ENCODE measurements at regions not wholly inside any gene's neighbourhood (a gene's known extent, or its start where the extent isn't known, plus 50 kb on each side); places are given as distances from the start of the nearest gene placed in this dataset.

- ChIA-PET CTCF (no interaction called here), RAD21 (ENCODE audit: unreplicated experiment) (no interaction called here), POLR2A (no interaction called here), SMC1A (ENCODE audit: uncharacterized antibody, unreplicated experiment) (no interaction called here)
- Histone ChIP-seq H3K4me1 (ENCODE audit: control insufficient read depth, insufficient read depth, low read length) (no peaks in the 10 kb centered on the region), H3K36me3 (ENCODE audit: control insufficient read depth in 2 of 2, insufficient read depth in 2 of 2, low read length in 1 of 2) (no peaks in the 10 kb centered on the region), H2AFZ (ENCODE audit: control insufficient read depth, low read depth, low read length) (no peak overlapping the region), H3K4me3 (no peak overlapping the region), H3K4me2 (ENCODE audit: control insufficient read depth, insufficient read depth) (no peak overlapping the region), H3K27me3 (replicated peaks in 1 of 2; ENCODE audit: control insufficient read depth in 2 of 2, insufficient read depth in 2 of 2, low read length in 1 of 2) (no peaks in the 10 kb centered on the region), H4K20me1 (ENCODE audit: control insufficient read depth, insufficient read depth) (no peaks in the 10 kb centered on the region), H3K27ac (ENCODE audit: control insufficient read depth, insufficient read depth) (no peak overlapping the region), H3K79me2 (ENCODE audit: control insufficient read depth, insufficient read depth, low read length) (no peaks in the 10 kb centered on the region), H3K9me3 (replicated peaks; ENCODE audit: control insufficient read depth, insufficient read depth, low read length) (no peaks in the 10 kb centered on the region; the same call in 2 of the 3 replicates), H3K9ac (ENCODE audit: control insufficient read depth, insufficient read depth, low read length) (no peak overlapping the region)
- TF ChIP-seq ZNF274 (IDR thresholded peaks at IDR 0.05; ENCODE audit: insufficient read depth, insufficient read length) = no peak
- no peak for TF ChIP-seq NR2F1 (conservative IDR thresholded peaks at IDR 0.05)
- TF ChIP-seq, protein P1, sequence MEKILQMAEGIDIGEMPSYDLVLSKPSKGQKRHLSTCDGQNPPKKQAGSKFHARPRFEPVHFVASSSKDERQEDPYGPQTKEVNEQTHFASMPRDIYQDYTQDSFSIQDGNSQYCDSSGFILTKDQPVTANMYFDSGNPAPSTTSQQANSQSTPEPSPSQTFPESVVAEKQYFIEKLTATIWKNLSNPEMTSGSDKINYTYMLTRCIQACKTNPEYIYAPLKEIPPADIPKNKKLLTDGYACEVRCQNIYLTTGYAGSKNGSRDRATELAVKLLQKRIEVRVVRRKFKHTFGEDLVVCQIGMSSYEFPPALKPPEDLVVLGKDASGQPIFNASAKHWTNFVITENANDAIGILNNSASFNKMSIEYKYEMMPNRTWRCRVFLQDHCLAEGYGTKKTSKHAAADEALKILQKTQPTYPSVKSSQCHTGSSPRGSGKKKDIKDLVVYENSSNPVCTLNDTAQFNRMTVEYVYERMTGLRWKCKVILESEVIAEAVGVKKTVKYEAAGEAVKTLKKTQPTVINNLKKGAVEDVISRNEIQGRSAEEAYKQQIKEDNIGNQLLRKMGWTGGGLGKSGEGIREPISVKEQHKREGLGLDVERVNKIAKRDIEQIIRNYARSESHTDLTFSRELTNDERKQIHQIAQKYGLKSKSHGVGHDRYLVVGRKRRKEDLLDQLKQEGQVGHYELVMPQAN (conservative IDR thresholded peaks at IDR 0.05) = no peak
- no peak for TF ChIP-seq MYC (IDR thresholded peaks at IDR 0.05; ENCODE audit: insufficient read depth, insufficient read length, insufficient replicate concordance, low read length, severe bottlenecking)
- in situ Hi-C loops (cut with MboI) (no loop called here), intact Hi-C loops (cut with micrococcal nuclease; ENCODE audit: unreplicated experiment) (no loop called here)
- WGBS (ENCODE audit: insufficient coverage, insufficient replicate concordance, low lambda C conversion rate, missing lambda C conversion rate) = 0% methylated on average over 3 of the region's 3 CpGs
- DNase-seq (ENCODE audit: low read depth, low spot score) = no peak
- no peak for ATAC-seq
- no TSS peak for BruUV-seq (replicated peaks)
- FAIRE-seq = no peak
Observed at GRCh38 chr12:69001251-69001650, 68.3 kb upstream of the CPM start.

GRCh38 chr12:69002969-69003368, 70.0 kb upstream of the CPM start:
- CTCF ChIA-PET = no interaction called here
- Histone ChIP-seq H3K27ac (ENCODE audit: control insufficient read depth, insufficient read depth) (no peak overlapping the region), H3K9me3 (replicated peaks; ENCODE audit: control insufficient read depth, insufficient read depth, low read length) (no peaks in the 10 kb centered on the region; the same call in 2 of the 3 replicates), H3K27me3 (replicated peaks in 1 of 2; ENCODE audit: control insufficient read depth in 2 of 2, insufficient read depth in 2 of 2, low read length in 1 of 2) (no peaks in the 10 kb centered on the region), H3K79me2 (ENCODE audit: control insufficient read depth, insufficient read depth, low read length) (no peaks in the 10 kb centered on the region), H3K9ac (ENCODE audit: control insufficient read depth, insufficient read depth, low read length) (no peak overlapping the region), H3K4me1 (ENCODE audit: control insufficient read depth, insufficient read depth, low read length) (no peaks in the 10 kb centered on the region), H3K4me3 (no peak overlapping the region), H3K4me2 (ENCODE audit: control insufficient read depth, insufficient read depth) (no peak overlapping the region), H2AFZ (ENCODE audit: control insufficient read depth, low read depth, low read length) (no peak overlapping the region), H4K20me1 (ENCODE audit: control insufficient read depth, insufficient read depth) (no peaks in the 10 kb centered on the region), H3K36me3 (ENCODE audit: control insufficient read depth in 2 of 2, insufficient read depth in 2 of 2, low read length in 1 of 2) (no peaks in the 10 kb centered on the region)
- in situ Hi-C loops (cut with MboI) (no loop called here), intact Hi-C loops (cut with micrococcal nuclease; ENCODE audit: unreplicated experiment) (no loop called here)
- DNase-seq (ENCODE audit: low read depth, low spot score) = no peak
- FAIRE-seq = no peak
- POLR2A ChIA-PET = no interaction called here
- no peak for ATAC-seq
- SMC1A ChIA-PET (ENCODE audit: uncharacterized antibody, unreplicated experiment) = interaction anchor here (0.6 kb wide), 1 partner anchor 77 kb away, joined by 3 read pairs; no protein-coding TSS in a partner anchor
- no TSS peak for BruUV-seq (replicated peaks)
- 27% methylated on average over 4 of the region's 4 CpGs for WGBS (ENCODE audit: insufficient coverage, insufficient replicate concordance, low lambda C conversion rate, missing lambda C conversion rate)
- RAD21 ChIA-PET (ENCODE audit: unreplicated experiment) = no interaction called here
- TF ChIP-seq EP300 (IDR thresholded peaks at IDR 0.05; ENCODE audit: borderline replicate concordance in 1 of 2, control insufficient read depth in 1 of 2, low read depth in 2 of 2, low read length in 2 of 2) (no peak), NFYB (IDR thresholded peaks at IDR 0.05; ENCODE audit: insufficient read depth, low read depth, low read length) (no peak), ZBED1 (IDR thresholded peaks at IDR 0.05; ENCODE audit: borderline replicate concordance) (no peak), ELK1 (IDR thresholded peaks at IDR 0.05; ENCODE audit: low read depth, low read length) (no peak), BACH1 (IDR thresholded peaks at IDR 0.05; ENCODE audit: borderline replicate concordance) (no peak), FOXM1 (IDR thresholded peaks at IDR 0.05; ENCODE audit: low read depth, low read length) (no peak), NR2C2 (IDR thresholded peaks at IDR 0.05; ENCODE audit: borderline replicate concordance, control insufficient read depth, insufficient read length, low read depth) (no peak), RAD51 (IDR thresholded peaks at IDR 0.05) (no peak), NFIC (IDR thresholded peaks at IDR 0.05; ENCODE audit: low read depth, low read length) (no peak), HSF1 (IDR thresholded peaks at IDR 0.05; ENCODE audit: low read depth, low read length) (no peak)
